ENCODE measurements at regions not wholly inside any gene's neighbourhood (a gene's known extent, or its start where the extent isn't known, plus 50 kb on each side); places are given as distances from the start of the nearest gene placed in this dataset.

- no peak for DNase-seq
Observed at GRCh38 chr17:65444049-65444448, 117.4 kb downstream of the AXIN2 start.

- no peak for DNase-seq
Observed at GRCh38 chr17:65442691-65443090, 118.8 kb downstream of the AXIN2 start.

- DNase-seq = no peak
Observed at GRCh38 chr17:65442250-65442649, 119.2 kb downstream of the AXIN2 start.

- no peak for DNase-seq
Observed at GRCh38 chr17:65441053-65441605, 120.3 kb downstream of the AXIN2 start.

GRCh38 chr17:65438708-65439294, 122.6 kb downstream of the AXIN2 start:
- peak in 1 of 2 experiments; percentile 2 for DNase-seq

GRCh38 chr17:65438173-65438572, 123.3 kb downstream of the AXIN2 start:
- no peak for DNase-seq

- DNase-seq = no peak
Observed at GRCh38 chr17:65436871-65437270, 124.6 kb downstream of the AXIN2 start.

GRCh38 chr17:65434878-65435277, 126.6 kb downstream of the AXIN2 start:
- no peak for DNase-seq

- no peak for DNase-seq
Observed at GRCh38 chr17:65434251-65434650, 127.2 kb downstream of the AXIN2 start.

GRCh38 chr17:65433592-65433991, 127.9 kb downstream of the AXIN2 start:
- DNase-seq = no peak

GRCh38 chr17:65433157-65433556, 128.3 kb downstream of the AXIN2 start:
- no peak for DNase-seq

- peak in 1 of 2 experiments; percentile 2 for DNase-seq
Observed at GRCh38 chr17:65431116-65431515, 130.3 kb downstream of the AXIN2 start.

- no peak for DNase-seq
Observed at GRCh38 chr17:65430209-65430833, 131.1 kb downstream of the AXIN2 start.

GRCh38 chr17:65423346-65424140, 137.9 kb downstream of the AXIN2 start:
- DNase-seq = no peak

- no peak for DNase-seq
Observed at GRCh38 chr17:65418622-65419021, 142.8 kb downstream of the AXIN2 start.

GRCh38 chr17:65417406-65418221, 143.8 kb downstream of the AXIN2 start:
- DNase-seq = no peak

GRCh38 chr17:65415991-65416390, 145.5 kb downstream of the AXIN2 start:
- no peak for DNase-seq

- DNase-seq = no peak
Observed at GRCh38 chr17:65413390-65413789, 148.1 kb downstream of the AXIN2 start.

GRCh38 chr17:65409381-65409780, 152.1 kb downstream of the AXIN2 start:
- no peak for DNase-seq

- DNase-seq = no peak
Observed at GRCh38 chr17:65408050-65408449, 153.4 kb downstream of the AXIN2 start.

GRCh38 chr17:65407017-65407416, 154.4 kb downstream of the AXIN2 start:
- no peak for DNase-seq

- DNase-seq = no peak
Observed at GRCh38 chr17:65406552-65406951, 154.9 kb downstream of the AXIN2 start.

GRCh38 chr17:65405563-65405962, 155.9 kb downstream of the AXIN2 start:
- DNase-seq = no peak
